Left cardiac atrium (tissue), 4 donors: ENCODE measurements at regions not wholly inside any gene's neighbourhood (a gene's known extent, or its start where the extent isn't known, plus 50 kb on each side); places are given as distances from the start of the nearest gene placed in this dataset.
"Not testable (repeated sequence)": the region's sequence is repeated elsewhere in the genome, so short reads cannot be mapped to it uniquely, and the experiment has no call there.

Source experiments
- ATAC-seq, 2 donors: fragments of 200-7000 bp; cut with Tn5 transposase; one replicate each; pipeline ENCODE4 v1.9.1; 2020; ENCODE audit warnings: mild to moderate bottlenecking in 2 of 2, moderate library complexity in 2 of 2
- DNase-seq: peaks from one replicate; pipeline ENCODE4 v3.0.0-alpha.2; 2020
- intact Hi-C, 2 donors: fragments of 100-400 bp; cut with DNase I; formaldehyde crosslinking; loops; one replicate each; pipeline versions ENCODE4 v1.14.1 to v1.15.1; 2022 to 2023
- donor health status: DM: no; HTN: yes; CAD: no.
- donor health status: DM: no; HTN: yes; CAD: no; lungs with severe emphysema.
- donor health status: DM: yes; HTN: yes; CAD: no.
- donor health status: Dilated cardiomyopathy.

DNA sequence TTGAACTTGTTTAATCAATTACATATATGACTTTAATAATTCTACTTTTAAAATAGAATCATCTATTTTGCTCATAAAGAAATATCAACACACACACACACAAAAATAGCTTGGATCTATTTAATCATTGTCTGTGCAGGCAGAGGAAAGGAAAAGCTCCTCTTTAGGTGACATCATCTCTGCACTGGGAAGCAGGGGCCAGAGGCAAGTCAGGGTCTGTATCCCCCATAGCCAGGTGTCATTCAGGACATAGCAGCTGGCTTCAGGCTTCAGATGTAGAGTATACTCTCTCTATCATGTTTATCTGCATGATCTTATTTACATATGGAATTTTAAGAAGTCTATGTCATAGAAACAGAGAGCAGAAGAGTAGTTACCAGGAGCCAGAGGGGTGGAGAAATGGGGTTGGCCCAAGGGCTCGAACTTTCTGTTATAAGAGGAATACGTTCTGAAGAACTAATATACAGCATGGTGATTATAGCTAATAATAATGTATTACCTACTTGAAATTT lies 110.4 kb upstream of the LDB2 start:
- no peak for DNase-seq
- no peak for ATAC-seq
- intact Hi-C loops, result no loop called here

DNA sequence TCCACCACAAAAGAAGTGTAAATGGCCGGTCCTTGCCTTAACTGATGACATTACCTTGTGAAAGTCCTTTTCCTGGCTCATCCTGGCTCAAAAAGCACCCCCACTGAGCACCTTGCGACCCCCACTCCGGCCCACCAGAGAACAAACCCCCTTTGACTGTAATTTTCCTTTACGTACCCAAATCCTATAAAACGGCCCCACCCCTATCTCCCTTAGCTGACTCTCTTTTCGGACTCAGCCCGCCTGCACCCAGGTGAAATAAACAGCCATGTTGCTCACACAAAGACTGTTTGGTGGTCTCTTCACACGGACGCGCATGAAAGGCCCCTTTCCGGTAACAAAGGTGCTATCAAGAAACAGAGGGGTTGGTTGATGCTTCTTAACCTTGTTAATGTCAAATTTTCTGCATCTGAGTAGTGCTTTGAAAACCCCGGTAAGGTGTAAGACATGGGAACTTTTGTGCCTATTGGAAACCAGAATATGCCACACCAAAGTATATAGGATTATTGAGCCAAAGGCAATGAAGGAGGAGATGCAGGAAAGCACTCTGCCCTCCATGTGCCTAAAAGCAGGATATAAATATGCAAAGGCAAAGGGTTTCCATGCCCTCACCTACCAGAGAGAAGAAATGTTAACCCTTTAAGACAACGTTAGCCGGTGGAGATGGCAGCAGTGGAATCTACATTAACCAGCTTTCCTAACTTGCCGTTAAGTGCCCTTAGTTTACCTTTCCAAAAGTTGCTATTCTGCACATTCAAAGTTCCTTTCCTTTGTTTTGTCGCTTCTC lies 105.4 kb upstream of the LDB2 start:
- DNase-seq, intact Hi-C loops, ATAC-seq: not testable (repeated sequence)

DNA sequence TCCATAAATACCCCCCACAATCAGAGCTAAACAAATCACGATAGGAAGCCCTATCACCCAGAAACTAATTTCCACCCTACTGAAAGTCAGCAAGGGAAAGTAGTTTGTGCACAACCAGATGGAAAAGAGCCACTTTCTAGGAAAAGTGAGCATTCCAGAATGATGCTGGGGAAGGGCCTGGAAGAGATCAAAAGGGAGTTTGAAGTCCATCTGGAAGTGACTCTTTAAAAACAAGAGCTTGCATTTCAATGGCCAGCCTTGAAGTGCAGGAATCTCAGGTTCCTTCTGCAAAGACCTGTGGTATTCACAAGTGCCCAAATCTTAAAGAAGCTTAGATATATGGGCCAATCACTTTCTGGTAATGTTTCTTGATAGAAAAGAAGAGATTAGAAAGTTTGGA lies 97.0 kb upstream of the LDB2 start:
- intact Hi-C loops, result no loop called here
- ATAC-seq (no peak), DNase-seq (no peak)

DNA sequence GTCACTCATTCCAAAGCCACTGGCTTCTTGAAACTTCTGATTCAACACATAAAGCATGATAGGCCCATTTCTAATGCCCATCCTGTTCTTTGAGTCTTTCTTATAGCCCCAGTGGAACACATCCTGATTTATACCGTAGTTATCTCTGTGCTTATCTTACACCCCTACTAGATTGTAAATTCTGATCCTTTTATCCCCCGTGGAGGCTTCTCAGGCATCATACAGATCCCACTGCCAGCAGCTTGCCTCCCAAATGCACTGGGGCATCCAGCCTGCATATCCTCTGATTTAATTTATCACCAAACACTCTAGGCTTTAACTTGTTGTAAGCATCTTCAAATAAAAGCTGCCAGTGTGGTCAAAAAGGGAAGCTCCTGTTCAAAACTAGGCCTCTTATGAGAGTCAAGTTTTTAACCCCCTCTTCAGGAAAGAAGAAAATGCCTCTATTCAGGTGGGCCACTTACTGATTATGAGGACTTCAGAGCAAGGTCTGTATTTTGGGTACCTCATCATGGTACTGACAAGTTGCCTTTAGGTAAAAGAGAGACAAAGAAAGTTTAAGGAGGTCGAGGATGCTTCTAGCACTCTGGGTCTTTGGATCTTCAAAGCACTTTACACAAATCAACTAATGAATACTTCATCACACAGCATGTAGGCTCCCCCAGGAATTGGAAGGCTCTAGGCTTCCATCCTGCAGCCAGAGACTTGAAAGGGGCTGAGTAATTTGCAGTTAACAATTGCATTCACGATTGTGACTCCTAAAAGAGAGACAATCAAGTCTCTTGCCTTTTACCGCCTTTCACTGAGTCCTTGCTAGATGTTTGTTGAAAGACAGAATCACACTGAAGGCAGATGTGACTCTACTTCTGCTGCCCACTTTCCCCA lies 95.8 kb upstream of the LDB2 start:
- intact Hi-C loops, result no loop called here
- no peak for DNase-seq
- ATAC-seq, result no peak

DNA sequence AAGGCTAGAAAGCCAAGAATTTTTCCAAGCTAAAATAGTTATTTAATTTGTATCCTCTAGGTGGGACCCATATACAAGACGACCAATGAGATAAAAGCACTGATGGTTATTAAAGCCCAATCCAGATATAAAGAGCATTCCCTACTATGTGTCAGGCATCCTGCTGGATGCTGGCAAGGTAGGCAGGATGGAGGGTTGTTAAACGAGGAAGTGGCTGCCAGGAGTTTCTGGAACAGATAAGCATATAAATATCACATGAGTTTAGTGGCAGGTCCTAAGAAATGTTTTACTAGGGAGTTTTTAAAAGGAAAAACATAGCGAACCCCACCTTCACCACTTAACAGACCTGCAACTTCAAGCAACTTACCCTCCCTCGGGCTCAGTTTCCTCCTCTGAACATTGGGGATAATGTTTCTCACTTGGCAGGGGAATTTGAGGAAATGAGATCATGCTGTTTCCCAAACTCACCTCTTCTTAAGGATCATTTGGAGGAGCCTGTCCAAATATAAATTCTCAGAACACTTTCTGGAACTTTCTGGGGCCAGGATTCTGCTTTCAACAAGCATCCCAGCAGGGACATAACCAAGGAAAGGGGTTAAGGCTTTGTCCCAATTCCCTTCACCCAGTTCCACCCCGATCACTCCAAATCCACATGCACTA lies 94.3 kb upstream of the LDB2 start:
- intact Hi-C loops, result no loop called here
- no peak for ATAC-seq
- DNase-seq, result no peak

DNA sequence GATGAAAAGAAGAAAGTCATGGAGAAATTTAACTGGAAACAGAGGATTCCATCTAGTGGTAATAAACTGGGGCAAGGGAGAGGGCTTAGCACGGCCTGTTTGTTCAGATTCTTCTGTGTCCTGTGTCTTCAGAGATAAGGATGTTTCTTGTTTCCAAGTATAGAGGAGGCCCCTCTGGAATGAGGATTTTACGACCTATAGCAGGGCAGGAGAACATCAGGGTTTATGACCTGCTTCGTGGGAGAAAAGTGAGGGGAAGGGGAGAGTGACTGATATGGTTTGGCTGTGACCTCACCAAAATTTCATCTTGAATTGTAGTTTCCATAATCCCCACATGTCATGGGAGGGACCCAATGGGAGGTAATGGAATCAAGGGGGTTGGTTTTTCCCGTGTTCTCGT lies 93.0 kb upstream of the LDB2 start:
- ATAC-seq, result no peak
- DNase-seq, result no peak
- intact Hi-C loops, result no loop called here

DNA sequence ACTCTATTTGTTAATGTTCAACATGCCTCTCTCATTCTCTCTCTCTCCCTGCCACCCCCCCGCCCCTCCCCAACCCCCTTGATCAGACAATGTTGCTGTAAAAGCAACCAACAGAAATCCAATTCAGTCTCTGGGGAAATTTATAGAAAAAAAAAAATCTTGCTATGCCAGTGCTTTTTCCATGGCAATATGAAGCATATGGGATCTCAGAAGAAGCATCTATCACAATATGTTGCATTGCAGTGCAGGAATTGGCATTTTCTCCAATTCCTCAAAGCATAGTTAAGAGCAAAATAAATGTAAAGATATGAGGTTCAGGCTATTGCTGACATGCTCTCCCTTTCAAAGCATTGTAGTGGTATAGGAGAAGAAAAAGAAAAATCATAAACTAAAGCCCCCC lies 90.9 kb upstream of the LDB2 start:
- intact Hi-C loops, result no loop called here

DNA sequence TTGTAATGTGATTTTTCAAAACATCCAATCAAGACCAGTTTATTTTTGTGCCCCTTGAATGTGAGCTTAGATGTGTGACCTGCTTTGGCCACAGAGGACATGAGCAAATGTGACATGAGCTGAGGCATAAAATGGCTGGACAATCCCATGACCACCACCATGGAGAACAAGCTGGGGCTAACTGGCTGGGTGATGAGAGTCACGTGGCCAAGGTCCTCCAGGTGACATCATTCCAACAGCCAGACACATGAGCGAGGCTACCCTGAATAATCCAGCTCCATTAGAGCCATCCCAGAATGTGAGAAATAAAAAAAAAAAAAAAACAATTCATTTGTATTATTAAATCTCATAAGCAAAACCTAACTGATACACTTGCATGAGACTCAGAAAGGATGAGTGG lies 90.4 kb upstream of the LDB2 start:
- ATAC-seq, result no peak
- no peak for DNase-seq
- intact Hi-C loops, result no loop called here

More for the DNA sequence above, 90.9 kb upstream of the LDB2 start:
- DNase-seq, result no peak
- ATAC-seq, result no peak

DNA sequence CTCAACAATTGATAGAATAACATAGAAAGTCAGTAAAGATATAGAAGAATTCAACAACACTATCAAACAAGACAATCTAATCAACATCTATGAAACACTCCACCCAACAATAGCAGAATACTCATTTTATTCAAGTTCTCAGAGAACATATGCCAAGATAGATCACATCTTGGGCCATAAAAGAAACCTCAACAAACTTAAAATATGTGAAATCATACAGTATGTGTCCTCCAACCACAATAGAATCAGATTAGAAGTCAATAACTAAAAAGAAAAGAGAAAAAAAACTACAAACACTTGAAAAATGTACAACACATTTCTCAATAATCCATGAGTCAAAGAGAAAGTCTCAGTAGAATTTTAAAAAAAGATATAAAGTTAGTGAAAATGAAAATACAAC lies 78.6 kb upstream of the LDB2 start:
- ATAC-seq (no peak), DNase-seq (no peak)
- intact Hi-C loops, result no loop called here

DNA sequence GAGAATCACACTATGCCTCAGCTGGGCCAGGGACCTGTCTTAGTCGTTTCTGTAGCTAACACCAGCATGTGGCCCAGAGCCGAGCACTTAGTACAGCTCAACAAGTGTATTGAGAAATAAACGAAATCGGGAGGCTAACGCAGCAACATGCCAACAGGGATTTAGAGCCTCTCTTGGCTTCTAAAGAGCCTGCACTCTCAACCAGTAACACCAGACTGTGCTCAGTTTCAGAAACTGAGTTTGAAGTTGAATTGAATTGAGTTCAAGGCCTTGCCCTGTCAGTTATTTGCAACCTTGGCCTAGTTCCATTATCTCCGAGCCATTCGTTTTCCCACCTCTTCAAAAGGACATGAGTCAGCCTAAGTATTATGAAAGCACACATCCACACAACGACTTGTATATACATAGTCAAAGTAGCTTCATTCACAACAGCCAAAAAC lies 71.3 kb upstream of the LDB2 start:
- peak; percentile 44 to 77 for ATAC-seq
- intact Hi-C loops, result no loop called here
- no peak for DNase-seq

DNA sequence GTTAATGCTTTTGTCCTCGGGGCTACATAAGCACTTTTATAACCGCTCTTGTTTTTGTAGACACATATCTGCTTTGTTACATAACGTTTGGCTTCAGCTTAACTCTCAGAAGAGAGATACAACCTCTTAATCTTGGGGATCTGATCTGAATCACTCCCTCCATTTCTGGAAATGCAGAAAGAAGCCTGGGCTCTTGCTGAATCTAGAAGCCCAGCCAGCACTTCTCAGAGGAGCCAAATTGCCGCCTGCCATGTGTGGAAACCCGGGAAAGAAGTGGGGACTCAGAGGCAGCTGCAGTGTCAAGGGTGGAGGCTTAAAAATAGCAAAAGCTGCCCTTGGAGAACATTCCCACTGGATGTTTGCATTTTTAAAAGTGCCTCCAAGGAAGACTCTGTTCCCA lies 69.3 kb upstream of the LDB2 start:
- intact Hi-C loops, result no loop called here
- ATAC-seq (peak; percentile 59 to 76), DNase-seq (peak; percentile 51)

DNA sequence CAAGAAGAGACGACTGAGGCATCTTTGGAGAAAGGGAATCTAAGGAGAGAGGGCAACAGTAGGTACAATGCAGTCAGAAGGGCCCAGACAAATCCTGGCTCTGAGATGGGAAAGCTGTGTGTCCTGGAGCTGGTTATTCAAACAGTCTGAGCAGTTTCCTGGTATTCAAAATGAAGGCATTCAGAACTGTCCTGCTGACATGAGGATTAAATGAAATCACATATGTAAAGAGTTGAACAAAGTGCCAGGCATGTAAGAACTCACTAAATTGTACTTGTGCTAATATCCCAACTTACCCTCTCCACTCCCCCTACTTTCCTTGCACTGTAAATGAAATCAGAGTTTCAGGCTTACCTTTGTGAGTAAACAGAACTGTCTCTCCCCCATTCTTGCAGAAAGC lies 60.9 kb upstream of the LDB2 start:
- no peak for DNase-seq
- no peak for ATAC-seq
- intact Hi-C loops, result no loop called here

DNA sequence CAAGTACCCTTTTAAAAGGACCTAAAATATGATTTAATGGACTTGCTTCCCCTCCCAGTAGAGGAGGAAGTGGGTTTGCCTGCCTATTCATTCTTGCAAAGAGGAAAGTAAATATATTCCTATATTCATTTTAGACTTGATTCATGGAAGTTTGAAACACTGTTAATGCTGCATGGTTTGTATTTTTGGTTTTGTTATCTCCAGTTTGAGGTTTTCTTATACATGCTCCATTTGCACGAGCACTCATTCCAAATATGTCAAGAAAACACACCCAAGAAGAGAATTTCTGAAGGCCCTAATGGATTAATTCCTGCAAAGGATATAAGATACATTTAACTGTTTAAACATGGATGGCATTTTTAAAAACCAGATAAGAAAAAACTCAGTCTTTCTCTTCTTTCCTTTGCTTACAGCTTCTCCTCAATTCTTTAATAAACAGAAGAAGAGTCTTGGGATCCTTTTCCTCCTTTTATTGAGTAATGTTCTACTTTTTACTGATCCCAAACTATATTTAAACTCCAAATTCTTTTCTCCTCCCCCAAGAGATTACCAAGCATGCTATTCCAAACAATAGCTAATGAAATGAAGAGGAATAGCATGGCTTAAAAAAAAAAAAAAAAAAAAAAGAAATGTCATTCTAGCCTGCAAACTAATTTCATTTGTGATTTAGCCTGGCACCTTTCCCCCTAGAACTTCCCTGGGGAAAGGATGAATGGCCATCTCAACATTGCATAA lies 54.6 kb upstream of the LDB2 start:
- peak in 1 of 2 donors; percentile 47 for ATAC-seq
- no peak for DNase-seq
- intact Hi-C loops, result no loop called here

DNA sequence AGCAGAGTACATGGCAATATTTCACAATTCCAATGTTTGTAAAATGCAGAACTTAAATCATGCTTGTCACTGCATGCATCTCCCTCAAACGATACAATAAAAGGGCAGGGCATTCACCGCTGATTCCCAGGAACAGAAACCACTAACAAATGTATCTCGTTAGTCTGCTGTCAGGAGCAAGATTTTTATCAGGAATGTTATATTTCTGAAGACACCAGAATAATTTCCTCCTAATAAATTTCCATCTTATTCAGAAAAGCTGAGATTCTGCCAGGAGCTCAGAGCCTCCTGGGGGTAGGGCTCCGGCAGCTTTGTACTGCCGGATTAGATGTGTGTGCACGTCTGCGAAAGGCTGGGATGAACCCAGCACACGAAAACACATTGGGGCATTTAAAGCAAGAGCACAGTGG lies 54.0 kb upstream of the LDB2 start:
- peak in 1 of 2 donors; percentile 55 for ATAC-seq

More for the DNA sequence above, 54.0 kb upstream of the LDB2 start:
- no peak for DNase-seq
- intact Hi-C loops, result no loop called here
